ENCODE measurements at regions not wholly inside any gene's neighbourhood (a gene's known extent, or its start where the extent isn't known, plus 50 kb on each side); places are given as distances from the start of the nearest gene placed in this dataset.

GRCh38 chr7:22563032-22563501 lies 63.1 kb upstream of the STEAP1B start:
- no peaks in the 10 kb centered on the region for H3K36me3 ChIP-seq (ENCODE audit: control insufficient read depth, insufficient read depth, low read length)
- Mint-ChIP-seq H3K36me3 (ENCODE audit: insufficient read depth, unreplicated experiment) (peaks cover 16% of the 10 kb centered on the region), H3K4me1 (ENCODE audit: low read depth, unreplicated experiment) (peaks cover 42% of the 10 kb centered on the region), H3K4me3 (ENCODE audit: unreplicated experiment) (peak overlapping the region; percentile 68), H3K9me3 (ENCODE audit: unreplicated experiment) (no peaks in the 10 kb centered on the region), H3K27ac (ENCODE audit: unreplicated experiment) (peak overlapping the region; percentile 51), H3K27me3 (ENCODE audit: insufficient read depth, unreplicated experiment) (no peaks in the 10 kb centered on the region)
- no peaks in the 10 kb centered on the region for H3K9me3 ChIP-seq
- peak; percentile 37 to 60 for DNase-seq
- H3K27me3 ChIP-seq (replicated peaks; ENCODE audit: control insufficient read depth, insufficient read depth, low read length): no peaks in the 10 kb centered on the region
- H3K4me1 ChIP-seq: peaks cover 53% of the 10 kb centered on the region
- ChIA-PET CTCF (interaction anchor here (0.6 to 6.6 kb wide), 6 partner anchors 10 to 170 kb away, joined by 3 to 95 read pairs (median 5); partner anchors contain the start of gene IL6), POLR2A (interaction anchor here (0.5 to 0.6 kb wide), 2 partner anchors 87 to 164 kb away, joined by 3 read pairs; partner anchors contain the start of gene IL6)
- no TSS peak for BruUV-seq (replicated peaks)
- no peak for TF ChIP-seq CTCF (IDR thresholded peaks at IDR 0.05; ENCODE audit: insufficient read depth in 1 of 2, low read depth in 1 of 2, low read length in 1 of 2, severe bottlenecking in 1 of 2, unreplicated experiment in 1 of 2)
- intact Hi-C loops (cut with micrococcal nuclease; ENCODE audit: unreplicated experiment): loop anchor here (1.0 to 5.0 kb wide), 3 partner anchors 10 to 224 kb away; no protein-coding TSS in a partner anchor
- H3K4me3 ChIP-seq (ENCODE audit: low read depth, low read length): peak overlapping the region; percentile 38

GRCh38 chr7:22561895-22562593 lies 62.1 kb upstream of the STEAP1B start:
- Mint-ChIP-seq H3K36me3 (ENCODE audit: insufficient read depth, unreplicated experiment) (peaks cover 6% of the 10 kb centered on the region), H3K4me1 (ENCODE audit: low read depth, unreplicated experiment) (peaks cover 33% of the 10 kb centered on the region), H3K27ac (ENCODE audit: unreplicated experiment) (peak overlapping the region; percentile 51), H3K4me3 (ENCODE audit: unreplicated experiment) (peak overlapping the region; percentile 68), H3K9me3 (ENCODE audit: unreplicated experiment) (no peaks in the 10 kb centered on the region), H3K27me3 (ENCODE audit: insufficient read depth, unreplicated experiment) (no peaks in the 10 kb centered on the region)
- DNase-seq: peak; percentile 42 to 67
- ChIA-PET POLR2A (interaction anchor here (0.5 to 0.7 kb wide), 4 partner anchors 165 to 283 kb away, joined by 3 to 11 read pairs (median 4); partner anchors contain the start of gene IL6), CTCF (interaction anchor here (1.4 to 6.6 kb wide), 5 partner anchors 11 to 171 kb away, joined by 5 to 95 read pairs (median 8); partner anchors contain the start of gene IL6)
- no TSS peak for BruUV-seq (replicated peaks)
- Histone ChIP-seq H3K4me3 (ENCODE audit: low read depth, low read length) (no peak overlapping the region), H3K9me3 (no peaks in the 10 kb centered on the region), H3K4me1 (peaks cover 53% of the 10 kb centered on the region), H3K36me3 (ENCODE audit: control insufficient read depth, insufficient read depth, low read length) (no peaks in the 10 kb centered on the region), H3K27me3 (replicated peaks; ENCODE audit: control insufficient read depth, insufficient read depth, low read length) (no peaks in the 10 kb centered on the region)
- intact Hi-C loops (cut with micrococcal nuclease; ENCODE audit: unreplicated experiment): loop anchor here (2.0 to 5.0 kb wide), 3 partner anchors 99 to 299 kb away; no protein-coding TSS in a partner anchor
- TF ChIP-seq CTCF (IDR thresholded peaks at IDR 0.05; ENCODE audit: insufficient read depth in 1 of 2, low read depth in 1 of 2, low read length in 1 of 2, severe bottlenecking in 1 of 2, unreplicated experiment in 1 of 2): no peak

GRCh38 chr7:22561321-22561811 lies 61.4 kb upstream of the STEAP1B start:
- H3K4me1 Mint-ChIP-seq (ENCODE audit: low read depth, unreplicated experiment): peaks cover 29% of the 10 kb centered on the region
- ChIA-PET CTCF (interaction anchor here (0.6 to 6.6 kb wide), 7 partner anchors 11 to 494 kb away, joined by 3 to 95 read pairs (median 8); partner anchors contain the start of gene IL6), POLR2A (interaction anchor here (0.5 kb wide), 1 partner anchor 213 kb away, joined by 3 read pairs; no protein-coding TSS in a partner anchor)
- Histone ChIP-seq H3K27me3 (replicated peaks; ENCODE audit: control insufficient read depth, insufficient read depth, low read length) (no peaks in the 10 kb centered on the region), H3K4me1 (peaks cover 51% of the 10 kb centered on the region), H3K4me3 (ENCODE audit: low read depth, low read length) (no peak overlapping the region), H3K9me3 (no peaks in the 10 kb centered on the region), H3K36me3 (ENCODE audit: control insufficient read depth, insufficient read depth, low read length) (no peaks in the 10 kb centered on the region)
- H3K27me3 Mint-ChIP-seq (ENCODE audit: insufficient read depth, unreplicated experiment): no peaks in the 10 kb centered on the region
- intact Hi-C loops (cut with micrococcal nuclease; ENCODE audit: unreplicated experiment): loop anchor here (2.0 to 5.0 kb wide), 3 partner anchors 99 to 299 kb away; no protein-coding TSS in a partner anchor
- no peak for TF ChIP-seq CTCF (IDR thresholded peaks at IDR 0.05; ENCODE audit: insufficient read depth in 1 of 2, low read depth in 1 of 2, low read length in 1 of 2, severe bottlenecking in 1 of 2, unreplicated experiment in 1 of 2)
- no peaks in the 10 kb centered on the region for H3K9me3 Mint-ChIP-seq (ENCODE audit: unreplicated experiment)
- no TSS peak for BruUV-seq (replicated peaks)
- DNase-seq: peak; percentile 35 to 64
- H3K27ac Mint-ChIP-seq (ENCODE audit: unreplicated experiment): peak overlapping the region; percentile 51
- H3K36me3 Mint-ChIP-seq (ENCODE audit: insufficient read depth, unreplicated experiment): peaks cover 4% of the 10 kb centered on the region
- H3K4me3 Mint-ChIP-seq (ENCODE audit: unreplicated experiment): peak overlapping the region; percentile 68

All from Caco-2 (cell line).